OCI-LY1 (cell line): ENCODE measurements at regions not wholly inside any gene's neighbourhood (a gene's known extent, or its start where the extent isn't known, plus 50 kb on each side); places are given as distances from the start of the nearest gene placed in this dataset.

Experiments used
- EZH2 ChIP-seq: fragments of 200-600 bp; sonication (generic), shearing (Covaris generic); IDR thresholded peaks from 2 replicates; pipeline ENCODE4 v1.8.0; 2017; ENCODE audit warnings: borderline replicate concordance, mixed run types, mild to moderate bottlenecking, antibody characterized with exemption, low read length, moderate library complexity, mixed read lengths
- TF ChIP-seq, protein P1 (sequence below): fragments of 200-600 bp; sonication (generic), shearing (Covaris generic); IDR thresholded peaks from 2 replicates; pipeline ENCODE4 v1.5.1; 2017; ENCODE audit warnings: mild to moderate bottlenecking, antibody characterized with exemption, low read length, moderate library complexity, mixed read lengths

DNA sequence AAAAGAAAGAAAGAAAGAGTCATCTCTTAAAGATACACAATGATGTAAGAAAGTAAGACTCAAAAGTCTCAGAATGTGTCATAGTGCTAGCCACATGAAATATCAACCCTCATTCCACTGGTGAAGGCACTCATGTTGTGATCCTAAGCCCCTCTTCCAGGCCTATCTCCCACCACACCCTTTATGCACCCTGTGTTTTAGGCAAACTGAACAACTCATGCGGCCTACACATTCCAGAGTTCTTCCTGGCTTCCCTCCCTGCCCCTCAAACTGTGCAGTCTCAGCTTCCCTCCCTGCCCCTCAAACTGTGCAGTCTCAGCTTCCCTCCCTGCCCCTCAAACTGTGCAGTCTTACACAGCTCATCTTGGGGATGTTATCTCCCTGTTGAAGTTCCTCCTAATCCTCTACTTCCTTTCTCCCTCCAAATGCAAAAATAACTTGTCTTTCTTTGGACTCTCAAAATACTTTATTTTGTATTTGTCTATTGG is 69.0 kb upstream of the FNDC3B start:
- TF ChIP-seq, protein P1, sequence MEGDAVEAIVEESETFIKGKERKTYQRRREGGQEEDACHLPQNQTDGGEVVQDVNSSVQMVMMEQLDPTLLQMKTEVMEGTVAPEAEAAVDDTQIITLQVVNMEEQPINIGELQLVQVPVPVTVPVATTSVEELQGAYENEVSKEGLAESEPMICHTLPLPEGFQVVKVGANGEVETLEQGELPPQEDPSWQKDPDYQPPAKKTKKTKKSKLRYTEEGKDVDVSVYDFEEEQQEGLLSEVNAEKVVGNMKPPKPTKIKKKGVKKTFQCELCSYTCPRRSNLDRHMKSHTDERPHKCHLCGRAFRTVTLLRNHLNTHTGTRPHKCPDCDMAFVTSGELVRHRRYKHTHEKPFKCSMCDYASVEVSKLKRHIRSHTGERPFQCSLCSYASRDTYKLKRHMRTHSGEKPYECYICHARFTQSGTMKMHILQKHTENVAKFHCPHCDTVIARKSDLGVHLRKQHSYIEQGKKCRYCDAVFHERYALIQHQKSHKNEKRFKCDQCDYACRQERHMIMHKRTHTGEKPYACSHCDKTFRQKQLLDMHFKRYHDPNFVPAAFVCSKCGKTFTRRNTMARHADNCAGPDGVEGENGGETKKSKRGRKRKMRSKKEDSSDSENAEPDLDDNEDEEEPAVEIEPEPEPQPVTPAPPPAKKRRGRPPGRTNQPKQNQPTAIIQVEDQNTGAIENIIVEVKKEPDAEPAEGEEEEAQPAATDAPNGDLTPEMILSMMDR, result no peak
- no peak for TF ChIP-seq EZH2
